Right forelimb (tissue), 1 donor: ENCODE measurements at regions not wholly inside any gene's neighbourhood (a gene's known extent, or its start where the extent isn't known, plus 50 kb on each side); places are given as distances from the start of the nearest gene placed in this dataset.

ENCODE experiments used
- DNase-seq: peaks from one replicate; pipeline ENCODE4 v3.0.0-alpha.2; 2018

DNA sequence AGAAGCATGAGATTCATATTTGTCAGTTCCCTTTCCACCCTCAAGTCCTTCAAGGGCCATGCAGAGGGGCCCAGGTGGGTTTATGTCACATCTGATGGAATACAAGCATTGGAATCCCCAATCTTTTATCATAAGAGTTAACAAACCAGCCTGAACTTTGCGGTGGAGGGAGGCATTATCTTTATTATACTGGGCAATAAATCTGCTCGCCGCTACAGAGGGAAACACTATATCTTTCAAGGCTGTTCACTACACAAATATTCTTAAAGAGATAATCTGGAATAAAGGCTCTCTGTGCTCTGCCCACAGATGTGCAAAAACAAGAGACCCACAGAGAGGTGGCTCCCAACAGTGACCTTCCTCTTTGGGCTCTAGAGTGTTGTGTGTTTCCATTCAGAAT is 153.6 kb upstream of the PLEKHA5 start:
- DNase-seq, result no peak

DNA sequence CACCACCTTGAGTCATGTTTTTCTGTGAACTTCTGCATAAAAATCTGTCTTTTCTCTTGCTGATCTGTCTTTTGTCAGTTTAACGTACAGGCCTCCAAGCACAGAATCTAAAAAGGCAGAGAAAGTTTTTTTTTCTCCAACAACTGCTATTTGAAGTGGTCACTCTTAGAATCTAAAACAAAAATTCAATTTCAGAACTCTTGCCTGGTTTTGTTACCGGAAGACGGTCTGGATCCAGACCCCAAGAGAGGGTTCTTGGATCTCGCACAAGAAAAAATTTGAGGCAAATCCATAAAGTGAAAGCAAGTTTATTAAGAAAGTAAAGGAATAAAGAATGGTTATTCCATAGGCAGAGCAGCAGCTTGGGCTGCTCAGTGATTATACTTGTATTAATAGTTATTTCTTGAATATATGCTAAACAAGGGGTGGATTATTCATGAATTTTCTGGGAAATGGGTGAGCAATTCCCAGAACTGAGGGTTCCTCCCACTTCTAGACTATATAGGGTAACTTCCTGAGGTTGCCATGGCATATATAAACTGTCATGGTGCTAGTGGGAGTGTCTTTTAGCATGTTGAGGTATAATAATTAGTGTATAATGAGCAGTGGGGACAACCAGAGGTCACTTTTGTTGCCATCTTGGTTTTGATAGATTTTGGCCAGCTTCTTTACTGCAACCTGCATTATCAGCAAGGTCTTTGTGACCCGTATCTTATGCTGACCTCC is 150.0 kb upstream of the PLEKHA5 start:
- no peak for DNase-seq

DNA sequence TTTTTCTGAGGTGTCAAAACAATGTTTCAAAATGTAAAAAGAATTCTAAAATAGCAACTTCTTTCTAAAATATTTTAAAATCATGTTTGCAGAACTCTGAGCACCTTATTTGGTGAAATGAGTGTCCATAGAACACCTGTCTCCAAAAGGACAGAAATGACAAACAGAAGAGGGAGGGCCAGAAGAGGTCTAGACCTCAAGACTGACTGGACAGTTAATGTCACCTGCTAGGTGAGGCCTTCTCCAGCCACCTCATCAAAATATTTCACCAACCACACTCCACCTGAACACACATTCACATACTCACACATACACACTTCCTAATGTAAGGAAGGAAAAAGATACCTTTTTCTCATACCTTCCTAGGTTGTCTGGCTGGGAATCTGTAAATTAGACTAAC is 147.8 kb upstream of the PLEKHA5 start:
- no peak for DNase-seq

DNA sequence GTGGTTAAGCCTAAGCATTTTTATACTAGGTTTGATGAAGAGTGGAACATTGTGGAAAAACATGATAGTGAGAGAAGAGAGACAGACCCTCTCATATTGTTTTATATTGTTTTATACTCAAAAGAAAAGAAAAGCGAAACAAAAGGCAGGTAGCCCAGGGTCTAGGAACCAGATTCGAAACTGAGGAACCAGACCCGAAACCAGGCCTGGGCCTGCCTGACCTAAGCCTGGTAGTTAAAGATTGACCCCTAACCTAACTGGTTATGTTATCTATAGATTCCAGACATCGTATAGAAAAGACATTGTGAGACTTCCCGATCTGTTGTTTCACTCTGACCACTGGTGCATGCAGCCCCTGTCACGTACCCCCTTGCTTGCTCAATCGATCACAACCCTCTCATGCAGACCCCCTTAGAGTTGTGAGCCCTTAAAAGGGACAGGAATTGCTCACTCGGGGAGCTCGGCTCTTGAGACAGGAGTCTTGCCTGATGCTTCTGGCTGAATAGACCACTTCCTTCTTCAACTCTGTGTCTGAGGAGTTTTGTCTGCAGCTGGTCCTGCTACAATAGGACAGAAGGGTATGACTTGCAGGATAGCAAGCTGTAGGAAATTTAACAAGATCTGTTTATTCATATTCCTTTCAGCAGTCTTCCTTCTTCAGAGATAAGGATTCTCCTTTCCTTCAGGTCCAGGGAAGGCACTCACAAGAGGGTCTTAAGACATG is 147.1 kb upstream of the PLEKHA5 start:
- DNase-seq, result no peak

DNA sequence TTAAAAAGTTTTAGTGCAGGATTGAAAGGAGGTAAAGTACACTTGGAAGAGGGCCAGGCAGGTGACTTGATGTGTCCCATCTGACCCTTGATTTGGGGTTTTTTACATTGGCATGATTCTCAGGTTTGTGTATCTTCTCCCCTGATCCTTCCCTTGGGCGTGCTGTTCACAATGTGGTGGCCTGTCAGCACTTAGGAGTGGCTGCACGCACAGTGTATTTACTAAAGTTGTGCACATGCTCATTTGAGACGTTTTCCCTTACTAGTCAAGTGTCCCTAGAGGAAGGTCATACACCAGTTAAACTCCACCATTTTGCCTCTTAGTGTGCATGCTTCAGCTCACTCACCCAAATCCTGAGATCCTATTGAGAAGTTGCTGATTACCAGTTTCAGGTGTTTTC is 145.7 kb upstream of the PLEKHA5 start:
- no peak for DNase-seq

DNA sequence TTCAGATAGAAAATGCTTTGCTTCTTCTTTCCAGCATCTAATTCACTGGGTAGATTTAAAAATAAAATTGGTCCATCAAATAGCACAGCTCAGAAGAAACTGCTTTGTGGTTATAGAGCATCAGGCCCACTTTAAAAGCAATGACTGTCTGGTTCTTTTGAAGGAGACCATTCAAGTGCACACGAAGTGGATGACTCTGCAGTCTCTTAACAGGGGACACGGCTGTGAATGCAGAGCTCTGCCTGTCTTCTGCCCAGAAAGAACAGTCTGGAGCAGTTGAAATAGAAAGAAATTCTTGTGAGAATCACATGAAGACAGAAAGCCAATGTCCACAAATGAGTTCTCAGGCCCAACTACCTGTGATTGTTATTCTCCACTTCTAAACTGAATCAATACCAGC is 138.7 kb upstream of the PLEKHA5 start:
- DNase-seq, result no peak

DNA sequence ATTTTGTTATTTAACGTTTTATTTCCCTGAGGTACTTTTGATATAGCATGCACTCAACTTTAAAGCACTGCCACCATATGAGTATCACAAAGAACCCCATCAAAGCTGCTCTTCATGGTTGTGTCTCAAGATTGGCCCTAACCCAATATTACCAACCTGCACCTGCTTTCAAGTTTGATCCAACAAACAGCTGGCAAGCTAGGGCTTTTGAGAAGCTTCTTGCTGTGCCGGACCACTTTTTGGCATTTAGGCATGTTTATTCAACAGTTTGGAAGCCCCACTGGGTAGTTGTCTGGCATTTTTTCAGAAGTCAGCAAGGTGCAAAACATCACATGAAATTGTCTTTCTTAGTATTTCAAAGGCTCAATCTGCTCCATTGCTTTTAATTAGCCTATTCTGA is 137.2 kb upstream of the PLEKHA5 start:
- no peak for DNase-seq

DNA sequence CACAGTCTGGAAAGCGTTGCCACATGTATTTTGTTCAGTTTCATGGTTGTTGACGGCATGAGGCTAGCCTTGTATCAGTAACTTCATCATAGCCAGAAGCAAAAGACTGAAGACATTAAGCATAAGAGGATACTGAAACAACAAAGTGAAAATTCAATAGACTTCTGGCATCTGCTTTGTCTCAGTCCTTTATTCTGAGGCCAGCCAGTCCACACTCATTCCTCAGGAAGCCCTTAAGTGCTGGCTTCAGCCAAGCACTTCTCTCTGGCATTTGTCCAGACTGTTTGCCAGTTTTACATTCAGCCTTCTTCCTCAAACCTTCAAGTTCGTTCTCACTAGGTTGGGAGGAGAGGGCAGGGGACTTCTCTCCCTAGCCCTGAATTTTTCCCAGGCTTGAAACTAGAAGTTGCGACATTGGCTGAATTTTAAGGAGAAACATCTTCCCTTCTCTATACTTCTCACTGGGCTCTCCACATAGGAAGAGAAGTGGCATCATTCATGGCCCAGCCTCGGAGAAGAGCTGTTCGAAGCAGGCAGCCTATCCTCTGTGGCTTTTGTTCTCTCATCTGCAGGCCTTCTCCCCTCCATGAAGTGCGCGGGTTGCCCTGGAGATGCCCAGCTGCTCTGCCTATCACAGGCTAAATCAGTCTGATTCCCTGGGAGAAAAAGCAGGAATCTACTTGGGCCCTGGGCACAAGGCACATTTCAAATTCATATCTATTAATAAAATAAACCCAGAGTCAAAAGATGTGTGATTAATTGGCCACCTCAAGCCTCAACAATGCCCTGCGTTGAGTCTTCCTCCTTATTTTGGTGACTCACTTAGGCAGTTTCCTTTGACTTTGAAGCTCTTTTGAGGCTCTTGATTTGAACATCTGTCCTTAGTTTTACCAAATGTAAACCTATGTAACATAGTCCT is 130.9 kb upstream of the PLEKHA5 start:
- no peak for DNase-seq

DNA sequence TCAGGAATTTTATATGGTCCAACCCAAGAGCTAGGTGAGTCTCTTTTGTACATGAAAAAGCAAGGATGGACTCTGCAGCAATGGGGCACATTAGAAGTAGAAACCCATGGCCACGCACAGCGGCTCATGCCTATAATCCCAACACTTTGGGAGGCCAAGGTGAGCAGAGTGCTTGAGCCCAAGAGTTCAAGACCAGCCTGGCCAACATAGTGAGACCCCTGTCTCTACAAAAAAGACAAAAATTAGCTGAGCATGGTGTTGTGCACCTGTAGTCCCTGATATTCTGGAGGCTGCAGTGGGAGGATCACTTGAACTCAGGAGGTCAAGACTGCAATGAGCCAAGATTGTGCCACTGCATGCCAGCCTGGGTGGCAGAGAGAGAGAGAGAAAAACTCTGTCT is 128.7 kb upstream of the PLEKHA5 start:
- DNase-seq, result no peak

DNA sequence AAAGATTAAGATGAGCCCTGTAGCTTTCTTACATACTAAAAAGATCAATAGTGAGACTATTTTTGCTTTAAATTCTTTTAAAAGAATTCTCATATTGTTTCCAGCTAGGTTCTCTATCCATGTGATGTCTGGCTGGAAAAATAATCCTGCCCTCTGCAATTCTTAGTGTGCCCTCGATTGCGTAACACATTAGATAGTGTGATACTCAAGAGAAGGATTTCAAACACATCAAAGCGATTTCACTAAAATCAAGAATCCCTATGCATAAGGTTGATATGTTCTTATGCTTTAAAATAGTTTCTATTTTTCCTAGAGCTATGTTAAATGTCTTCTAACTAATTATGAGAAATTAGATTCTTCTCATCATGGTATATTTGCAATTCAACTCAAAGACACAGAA is 127.3 kb upstream of the PLEKHA5 start:
- no peak for DNase-seq

DNA sequence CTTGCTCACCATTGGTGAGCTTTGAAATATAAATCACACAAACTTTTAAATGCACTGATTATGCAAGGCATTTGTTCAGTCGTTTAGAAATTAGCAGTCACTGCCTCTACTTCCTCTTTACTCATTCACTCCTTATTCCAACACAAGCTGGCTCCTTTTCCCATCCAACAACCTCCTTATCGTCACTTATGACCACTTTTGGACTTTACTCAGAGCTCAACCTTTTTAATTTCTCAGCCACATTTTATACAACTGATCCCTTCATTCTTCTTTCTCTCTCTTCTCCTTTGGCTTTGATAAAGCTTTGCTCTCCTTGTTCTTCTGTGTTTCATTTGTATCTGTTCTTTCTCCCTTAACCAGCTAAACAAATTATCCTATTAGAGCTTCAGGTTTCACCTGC is 126.4 kb upstream of the PLEKHA5 start:
- DNase-seq, result no peak

DNA sequence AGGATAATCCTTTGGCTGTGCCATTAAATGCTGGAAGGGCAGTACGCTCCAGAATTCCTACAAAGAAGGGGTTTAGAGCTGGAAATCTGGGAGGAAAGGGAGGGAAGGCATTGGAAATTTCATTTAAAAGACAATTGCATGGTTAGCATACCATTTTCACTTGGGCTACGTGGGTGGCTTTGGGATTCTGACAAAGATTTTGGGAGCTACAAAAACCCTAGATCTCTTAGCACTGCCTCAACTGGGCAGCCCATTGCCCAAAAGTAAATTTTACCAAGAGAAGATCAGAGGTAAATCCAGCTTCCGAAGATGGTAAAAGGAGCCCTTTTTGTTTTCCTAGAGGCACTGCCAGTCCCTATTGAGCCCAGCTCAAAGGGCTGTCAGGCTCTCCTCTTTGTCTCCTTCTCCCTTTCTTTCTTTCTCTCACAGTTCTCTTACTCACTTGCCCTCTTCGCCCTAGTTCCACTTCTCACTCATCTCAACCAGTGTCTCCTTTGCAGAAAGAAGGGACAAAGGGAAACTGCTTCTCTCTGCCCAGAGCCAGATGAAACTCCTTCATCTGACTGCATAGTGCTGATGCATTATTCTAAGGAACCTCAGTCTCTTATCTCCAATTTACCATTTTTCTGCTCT is 125.4 kb upstream of the PLEKHA5 start:
- DNase-seq, result no peak

DNA sequence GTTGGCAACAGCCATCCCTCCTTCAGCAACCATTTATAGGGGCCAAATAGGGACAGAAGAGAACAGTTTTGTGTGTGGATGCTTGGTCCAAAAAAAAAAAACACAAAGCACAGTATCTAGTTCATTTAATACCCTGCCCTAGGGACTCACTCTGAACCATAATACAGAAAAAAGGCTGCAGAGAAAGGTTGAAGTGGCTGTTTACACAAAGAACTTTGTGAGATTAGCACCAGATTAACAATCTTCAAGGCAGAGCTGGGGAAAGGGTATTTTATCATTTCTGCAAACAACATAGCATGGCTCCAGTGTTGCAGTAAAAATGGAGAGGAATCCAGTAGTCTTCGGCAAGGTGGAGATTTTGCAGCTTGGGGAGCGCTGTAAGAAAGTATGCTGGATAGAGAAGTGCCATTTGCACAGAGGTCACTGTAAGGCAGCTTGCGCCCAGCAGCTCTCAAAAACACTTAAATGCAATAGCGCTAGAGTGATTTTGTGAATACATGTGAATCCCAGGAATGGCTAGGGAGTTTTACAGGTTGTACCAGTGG is 124.2 kb upstream of the PLEKHA5 start:
- DNase-seq, result no peak

DNA sequence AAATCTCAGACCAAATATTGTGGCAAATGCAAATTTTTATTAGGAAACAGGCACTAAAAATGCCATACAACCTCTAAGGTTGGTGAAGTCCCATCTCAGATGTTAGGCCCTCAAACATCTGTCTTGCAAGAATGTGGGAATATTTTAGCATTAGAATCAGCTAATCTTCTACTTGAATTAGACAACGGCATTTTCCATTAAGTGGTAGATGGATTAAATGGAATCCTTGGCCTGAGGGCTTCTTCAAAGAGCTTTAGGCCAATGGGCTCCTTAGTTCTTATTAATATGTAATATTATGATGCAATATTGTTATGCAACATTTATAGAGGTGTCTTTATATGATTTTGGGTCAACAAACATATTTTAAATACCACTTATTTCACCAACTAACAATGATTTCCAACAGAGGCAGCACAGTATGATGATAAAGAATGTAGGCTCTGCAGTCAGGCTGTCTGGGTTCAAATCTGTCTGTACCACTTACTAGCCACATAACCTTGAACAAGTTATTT is 122.9 kb upstream of the PLEKHA5 start:
- DNase-seq, result no peak

DNA sequence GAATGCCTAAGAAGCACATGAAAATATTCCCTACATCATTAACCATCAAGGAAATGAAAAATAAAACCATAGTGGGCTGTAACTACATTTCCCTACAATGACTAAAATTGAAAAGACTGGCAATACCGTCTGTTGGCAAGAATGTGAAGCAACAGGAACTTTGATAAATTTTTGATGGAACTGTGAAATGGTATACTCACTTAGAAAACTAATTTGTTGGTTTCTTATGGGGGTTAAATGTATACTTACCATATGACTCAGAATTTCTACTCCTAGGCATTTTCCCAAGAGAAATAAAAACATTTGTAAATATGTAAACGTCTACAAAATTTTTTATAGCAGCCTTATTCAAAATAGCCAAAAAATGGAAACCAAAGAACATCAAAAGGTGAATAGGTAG is 121.4 kb upstream of the PLEKHA5 start:
- no peak for DNase-seq

DNA sequence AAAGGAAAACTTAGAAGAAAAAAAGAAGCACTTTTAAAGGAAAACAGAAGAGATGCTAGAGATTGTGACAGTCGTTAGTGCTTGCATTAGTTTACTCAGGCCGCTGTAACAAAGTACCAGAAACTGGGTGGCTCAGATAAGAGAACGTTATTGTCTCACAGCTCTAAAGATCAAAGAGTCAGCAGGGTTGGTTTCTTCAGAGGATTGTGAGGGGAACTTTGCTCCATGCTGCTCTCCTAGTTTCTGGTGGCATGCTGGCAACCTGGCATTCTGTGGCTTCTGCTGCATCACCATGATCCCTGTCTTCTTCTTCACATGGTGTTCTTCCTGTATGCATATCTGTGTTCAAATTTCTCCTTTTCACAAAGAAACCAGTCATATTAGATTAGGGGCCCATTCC is 119.4 kb upstream of the PLEKHA5 start:
- no peak for DNase-seq

DNA sequence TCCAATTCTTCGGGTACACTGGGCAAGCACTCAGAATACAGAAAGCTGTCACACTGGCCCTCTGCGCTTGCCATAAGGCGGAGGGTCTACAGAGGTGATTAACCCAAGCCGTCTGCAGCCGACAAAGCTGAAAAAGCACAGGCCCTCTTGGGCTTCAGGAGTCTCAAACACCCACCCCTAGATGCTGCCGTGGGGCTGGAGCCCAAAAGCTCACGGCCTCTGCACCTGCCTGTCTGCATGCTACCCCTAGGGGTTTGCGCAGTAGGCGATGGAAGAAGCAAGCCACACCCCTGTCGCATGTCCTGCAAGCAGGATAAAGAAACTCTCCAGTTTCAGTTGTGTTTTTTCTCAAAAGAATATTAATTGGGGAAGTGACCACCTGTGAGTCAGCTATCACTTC is 118.8 kb upstream of the PLEKHA5 start:
- no peak for DNase-seq

DNA sequence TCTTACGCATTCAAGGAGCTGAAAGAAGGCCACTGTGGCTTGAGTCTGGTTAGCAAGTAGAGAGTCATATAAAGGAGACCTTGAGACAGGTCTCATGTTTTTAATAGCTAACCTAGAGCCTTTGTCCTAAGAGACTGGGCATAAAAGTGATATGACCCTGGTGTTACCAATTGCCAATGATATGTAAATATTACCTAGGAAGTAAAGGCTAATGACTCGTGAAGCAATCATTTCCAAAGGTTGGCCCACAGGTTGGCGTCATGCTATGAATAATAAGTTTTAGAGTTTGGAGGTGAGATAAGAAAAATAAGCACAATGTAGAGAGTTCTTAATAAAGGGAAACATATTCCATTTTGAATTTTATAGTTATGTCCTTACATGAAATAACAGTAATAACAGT is 116.6 kb upstream of the PLEKHA5 start:
- DNase-seq, result no peak

DNA sequence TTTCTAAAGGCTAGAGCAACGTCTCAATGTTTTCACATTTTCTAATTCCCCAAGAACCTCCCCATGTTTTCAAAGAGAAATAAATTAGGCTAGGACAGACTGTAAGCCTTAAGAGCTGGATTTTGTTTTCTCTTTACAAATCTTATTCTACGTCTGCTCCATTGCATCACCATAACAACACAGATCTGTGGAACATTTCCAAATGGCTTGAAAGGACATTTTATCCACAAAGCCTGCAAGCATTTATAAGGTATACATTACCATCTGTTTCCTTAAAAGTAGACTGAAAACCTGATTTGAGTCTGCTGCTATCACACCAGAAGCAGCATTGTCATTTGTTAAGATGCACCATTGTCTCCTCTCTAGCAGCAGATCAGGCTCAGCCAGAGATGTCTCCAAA is 115.3 kb upstream of the PLEKHA5 start:
- DNase-seq, result no peak

DNA sequence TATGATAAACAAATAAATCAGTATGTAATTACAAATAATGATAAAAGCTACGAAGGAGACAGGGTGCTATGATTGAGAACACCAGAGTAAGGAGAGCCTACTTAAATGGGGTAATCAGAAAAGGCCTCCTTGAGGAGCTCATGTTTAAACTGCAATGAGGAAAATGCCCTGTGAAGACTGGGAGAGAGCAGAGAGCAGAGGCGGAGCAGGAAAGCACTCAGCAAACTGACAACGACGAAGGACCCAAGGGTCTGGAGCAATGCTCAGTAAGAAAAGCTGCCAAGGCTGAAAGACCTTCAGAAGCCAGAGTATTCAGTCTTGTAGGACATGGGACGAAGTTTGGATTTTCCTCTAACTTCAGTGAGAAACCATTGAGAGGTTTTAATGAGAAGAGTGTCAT is 114.2 kb upstream of the PLEKHA5 start:
- no peak for DNase-seq

DNA sequence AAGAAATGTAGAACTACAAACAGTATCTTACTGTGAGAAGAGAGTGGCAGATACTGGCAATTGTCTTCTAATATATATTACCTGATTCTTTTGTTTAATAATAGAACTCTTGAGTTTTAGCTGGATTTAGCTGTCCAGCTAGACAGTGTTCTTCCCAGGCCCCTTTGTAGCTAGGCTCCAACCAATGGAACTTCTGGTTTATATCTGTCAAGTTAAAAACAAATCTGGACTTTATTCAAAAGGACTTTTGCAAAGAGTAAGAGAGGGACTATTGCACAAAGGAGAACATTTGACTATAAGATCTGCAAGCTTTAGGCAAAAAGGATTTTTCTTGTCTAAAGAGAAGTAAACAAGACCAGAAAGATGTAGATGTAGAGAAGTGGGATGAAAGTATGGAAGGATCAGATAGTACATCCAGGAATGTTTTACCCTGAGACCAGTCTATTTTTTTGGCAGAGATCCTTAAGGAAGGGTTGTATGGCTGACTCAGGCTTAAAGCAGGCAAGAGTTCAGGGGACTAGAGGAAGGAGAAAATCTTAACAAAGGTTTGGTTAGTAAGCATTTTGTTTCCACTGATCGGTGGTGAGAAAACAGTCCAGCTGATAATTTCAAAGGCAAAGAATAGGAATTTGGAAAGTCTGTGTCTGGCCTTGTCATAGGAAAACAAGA is 111.1 kb upstream of the PLEKHA5 start:
- DNase-seq, result no peak

DNA sequence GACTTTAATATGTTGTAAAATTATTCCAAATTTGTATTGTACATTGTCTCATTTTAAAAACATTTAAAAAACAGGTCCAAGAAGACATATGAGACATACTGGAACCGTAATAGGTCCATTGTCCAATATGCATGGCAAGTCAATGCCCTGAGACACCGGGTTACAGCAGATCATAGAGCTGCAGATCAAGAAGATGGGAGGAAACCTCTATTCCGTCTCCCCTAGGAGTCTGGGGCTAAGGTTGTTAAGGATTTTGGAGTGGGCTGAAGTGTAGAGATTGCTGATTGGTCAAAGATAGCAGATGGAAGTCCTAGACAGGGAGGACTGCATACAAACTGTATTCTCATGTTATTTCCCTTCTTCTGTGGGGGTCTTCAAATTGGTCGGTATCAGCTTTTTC is 108.3 kb upstream of the PLEKHA5 start:
- no peak for DNase-seq
